Osteocyte (in vitro differentiated cells): ENCODE measurements at regions not wholly inside any gene's neighbourhood (a gene's known extent, or its start where the extent isn't known, plus 50 kb on each side); places are given as distances from the start of the nearest gene placed in this dataset.

Experiments
- DNase-seq: peaks from one replicate; pipeline ENCODE4 v3.0.0; 2021; ENCODE audit warnings: mixed read lengths; ENCODE audit not compliant: unreplicated experiment; ENCODE audit errors: extremely low spot score
- H3K27ac Mint-ChIP-seq: one replicate; pipeline ENCODE4 v1.8.0; 2021; ENCODE audit warnings: mild to moderate bottlenecking, mixed read lengths; ENCODE audit not compliant: unreplicated experiment
- H3K27me3 Mint-ChIP-seq: one replicate; pipeline ENCODE4 v1.8.0; 2021; ENCODE audit warnings: mixed read lengths; ENCODE audit not compliant: unreplicated experiment
- H3K36me3 Mint-ChIP-seq: one replicate; pipeline ENCODE4 v1.8.0; 2021; ENCODE audit warnings: mixed read lengths; ENCODE audit not compliant: unreplicated experiment
- H3K4me1 Mint-ChIP-seq: one replicate; pipeline ENCODE4 v1.8.0; 2021; ENCODE audit warnings: mixed read lengths; ENCODE audit not compliant: unreplicated experiment
- H3K4me3 Mint-ChIP-seq: one replicate; pipeline ENCODE4 v1.8.0; 2021; ENCODE audit warnings: mild to moderate bottlenecking, moderate library complexity, mixed read lengths; ENCODE audit not compliant: unreplicated experiment
- H3K9me3 Mint-ChIP-seq: one replicate; pipeline ENCODE4 v1.8.0; 2021; ENCODE audit warnings: mixed read lengths; ENCODE audit not compliant: unreplicated experiment
- CTCF ChIP-seq: fragments of 200-600 bp; sonication (generic); IDR thresholded peaks from 2 replicates; pipeline ENCODE4 v1.5.0; 2021; ENCODE audit warnings: antibody characterized with exemption, mild to moderate bottlenecking, moderate library complexity

- H3K36me3 Mint-ChIP-seq = no peaks in the 10 kb centered on the region
- no peak overlapping the region for H3K4me3 Mint-ChIP-seq
- no peaks in the 10 kb centered on the region for H3K27me3 Mint-ChIP-seq
- H3K27ac Mint-ChIP-seq = no peak overlapping the region
- DNase-seq = no peak
- peaks cover 20% of the 10 kb centered on the region for H3K4me1 Mint-ChIP-seq
- no peak for TF ChIP-seq CTCF
- peaks cover 8% of the 10 kb centered on the region for H3K9me3 Mint-ChIP-seq
Measured at GRCh38 chr10:29199339-29199738, 89.5 kb upstream of the LYZL1 start.

GRCh38 chr10:29199941-29200679 lies 88.8 kb upstream of the LYZL1 start:
- H3K4me1 Mint-ChIP-seq = peaks cover 22% of the 10 kb centered on the region
- no peaks in the 10 kb centered on the region for H3K27me3 Mint-ChIP-seq
- H3K9me3 Mint-ChIP-seq = peaks cover 4% of the 10 kb centered on the region
- H3K27ac Mint-ChIP-seq = no peak overlapping the region
- H3K4me3 Mint-ChIP-seq = no peak overlapping the region
- H3K36me3 Mint-ChIP-seq = no peaks in the 10 kb centered on the region
- TF ChIP-seq CTCF = no peak
- no peak for DNase-seq

- Mint-ChIP-seq H3K27ac (no peak overlapping the region), H3K36me3 (no peaks in the 10 kb centered on the region), H3K27me3 (peaks cover 2% of the 10 kb centered on the region), H3K9me3 (no peaks in the 10 kb centered on the region), H3K4me3 (no peak overlapping the region), H3K4me1 (peaks cover 28% of the 10 kb centered on the region)
- no peak for DNase-seq
- TF ChIP-seq CTCF = no peak
Measured at GRCh38 chr10:29202386-29202940, 86.4 kb upstream of the LYZL1 start.

DNA sequence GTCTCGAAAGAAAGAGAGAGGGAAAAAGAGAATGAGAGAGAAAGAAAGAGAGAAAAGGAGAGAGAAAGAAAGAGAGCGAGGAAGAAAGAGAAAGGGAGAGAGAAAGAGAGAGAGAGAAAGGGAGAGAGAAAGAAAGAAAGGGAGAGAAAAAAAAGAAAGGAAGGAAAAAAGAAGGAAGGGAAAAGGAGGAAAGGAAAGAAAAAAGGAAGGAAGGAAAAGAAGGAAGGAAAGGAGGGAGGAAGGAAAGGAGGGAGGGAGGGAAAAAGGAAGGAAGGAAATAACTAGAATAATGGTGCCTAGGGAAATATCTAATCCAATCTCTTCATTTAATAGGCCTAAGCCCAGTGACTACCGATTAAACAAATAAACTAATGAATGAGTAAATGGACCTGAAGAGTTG lies 85.4 kb upstream of the LYZL1 start:
- H3K4me1 Mint-ChIP-seq = peaks cover 28% of the 10 kb centered on the region
- no peaks in the 10 kb centered on the region for H3K36me3 Mint-ChIP-seq
- no peak overlapping the region for H3K4me3 Mint-ChIP-seq

More for the DNA sequence above, 85.4 kb upstream of the LYZL1 start:
- no peak for TF ChIP-seq CTCF
- H3K9me3 Mint-ChIP-seq = no peaks in the 10 kb centered on the region
- DNase-seq = no peak
- H3K27ac Mint-ChIP-seq = no peak overlapping the region
- peaks cover 2% of the 10 kb centered on the region for H3K27me3 Mint-ChIP-seq
